VCaP (cell line): ENCODE measurements at regions not wholly inside any gene's neighbourhood (a gene's known extent, or its start where the extent isn't known, plus 50 kb on each side); places are given as distances from the start of the nearest gene placed in this dataset.

Experiments used
- H3K27ac ChIP-seq: fragments of 450-650 bp; 2 replicates; pipeline ENCODE4 v1.5.1; 2017
- CTCF ChIP-seq: fragments of 450-650 bp; conservative IDR thresholded peaks from 2 replicates; pipeline ENCODE4 v1.5.1; 2017; ENCODE audit warnings: mild to moderate bottlenecking, moderate library complexity

GRCh38 chr1:38466487-38466886 lies 393.1 kb downstream of the RRAGC start:
- no peak overlapping the region for H3K27ac ChIP-seq
- no peak for TF ChIP-seq CTCF

GRCh38 chr1:38465460-38465859 lies 394.1 kb downstream of the RRAGC start:
- TF ChIP-seq CTCF: no peak
- no peak overlapping the region for H3K27ac ChIP-seq

- TF ChIP-seq CTCF: no peak
- no peak overlapping the region for H3K27ac ChIP-seq
These were observed 395.4 kb downstream of the RRAGC start for GRCh38 chr1:38464071-38464661.

- no peak overlapping the region for H3K27ac ChIP-seq
- TF ChIP-seq CTCF: no peak
These were observed 396.5 kb downstream of the RRAGC start for GRCh38 chr1:38463074-38463473.

GRCh38 chr1:38456531-38456876 lies 403.1 kb downstream of the RRAGC start:
- no peak for TF ChIP-seq CTCF
- H3K27ac ChIP-seq: no peak overlapping the region

- no peak for TF ChIP-seq CTCF
- H3K27ac ChIP-seq: no peak overlapping the region
These were observed 403.6 kb downstream of the RRAGC start for GRCh38 chr1:38455829-38456530.

- TF ChIP-seq CTCF: no peak
- no peak overlapping the region for H3K27ac ChIP-seq
These were observed 404.7 kb downstream of the RRAGC start for GRCh38 chr1:38454749-38455441.
